ENCODE measurements at regions not wholly inside any gene's neighbourhood (a gene's known extent, or its start where the extent isn't known, plus 50 kb on each side); places are given as distances from the start of the nearest gene placed in this dataset.

- TF ChIP-seq CTCF (IDR thresholded peaks at IDR 0.05; ENCODE audit: insufficient read depth, low read depth, low read length) = peak; percentile 20
- no peak for TF ChIP-seq EZH2 (IDR thresholded peaks at IDR 0.05; ENCODE audit: insufficient read depth, low read length)
Measured at GRCh38 chr3:83928391-83928790, 1030.4 kb upstream of the CADM2 start.
